BJ (cell line): ENCODE measurements at regions not wholly inside any gene's neighbourhood (a gene's known extent, or its start where the extent isn't known, plus 50 kb on each side); places are given as distances from the start of the nearest gene placed in this dataset.

Experiments used
- CTCF ChIA-PET: fragments of 350-600 bp; formaldehyde crosslinking; extraction: SDS; loops from one replicate; lab custom pipeline; 2021; ENCODE audit warnings: antibody characterized with exemption, inconsistent platforms; lab: Yijun Ruan, JAX
- POLR2A ChIA-PET: fragments of 300-600 bp; sonication (Branson Sonifier 250); formaldehyde crosslinking; extraction: SDS; loops from one replicate; lab custom pipeline; 2021; ENCODE audit warnings: antibody characterized with exemption; lab: Charles Lee
- DNase-seq: peaks from one replicate; pipeline ENCODE4 v3.0.0-alpha.2; 2011; ENCODE audit warnings: low read depth
- H3K27me3 ChIP-seq: 2 replicates; pipeline ENCODE4 v1.6.0; 2011; ENCODE audit warnings: low read length; ENCODE audit not compliant: control insufficient read depth, insufficient read depth
- H3K36me3 ChIP-seq: 2 replicates; pipeline ENCODE4 v1.5.1; 2011; ENCODE audit warnings: low read length; ENCODE audit not compliant: control insufficient read depth, insufficient read depth
- H3K4me3 ChIP-seq: 2 replicates; pipeline ENCODE4 v1.5.1; 2011; ENCODE audit warnings: low read depth, mild to moderate bottlenecking, control low read depth, low read length
- TF ChIP-seq, protein P1 (sequence below): IDR thresholded peaks from 2 replicates; pipeline ENCODE4 v1.5.1; 2011; ENCODE audit warnings: low read depth, mild to moderate bottlenecking, control low read depth, inconsistent platforms, low read length, moderate library complexity; ENCODE audit not compliant: insufficient read depth

DNA sequence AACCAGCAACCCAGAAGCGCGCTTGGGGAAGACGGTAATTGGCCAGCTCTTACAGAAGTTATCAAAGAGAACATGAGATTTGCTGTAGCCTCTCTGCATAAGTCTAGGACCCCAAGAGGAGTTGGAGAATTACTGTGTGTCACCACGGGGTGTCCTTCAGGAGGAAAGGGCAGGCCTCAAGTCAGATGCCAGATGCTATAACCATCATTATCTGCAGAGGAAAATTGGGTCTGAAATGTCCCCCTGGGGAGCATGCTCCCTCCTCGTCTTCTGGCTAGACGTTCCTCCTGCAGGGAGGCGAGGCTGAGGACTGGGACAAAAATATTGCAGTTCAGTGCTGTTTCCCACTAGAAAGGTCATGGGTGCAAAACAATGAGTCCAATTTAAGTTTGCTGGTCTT, 380.5 kb upstream of the CFAP20DC start:
- no peak overlapping the region for H3K4me3 ChIP-seq
- TF ChIP-seq, protein P1, sequence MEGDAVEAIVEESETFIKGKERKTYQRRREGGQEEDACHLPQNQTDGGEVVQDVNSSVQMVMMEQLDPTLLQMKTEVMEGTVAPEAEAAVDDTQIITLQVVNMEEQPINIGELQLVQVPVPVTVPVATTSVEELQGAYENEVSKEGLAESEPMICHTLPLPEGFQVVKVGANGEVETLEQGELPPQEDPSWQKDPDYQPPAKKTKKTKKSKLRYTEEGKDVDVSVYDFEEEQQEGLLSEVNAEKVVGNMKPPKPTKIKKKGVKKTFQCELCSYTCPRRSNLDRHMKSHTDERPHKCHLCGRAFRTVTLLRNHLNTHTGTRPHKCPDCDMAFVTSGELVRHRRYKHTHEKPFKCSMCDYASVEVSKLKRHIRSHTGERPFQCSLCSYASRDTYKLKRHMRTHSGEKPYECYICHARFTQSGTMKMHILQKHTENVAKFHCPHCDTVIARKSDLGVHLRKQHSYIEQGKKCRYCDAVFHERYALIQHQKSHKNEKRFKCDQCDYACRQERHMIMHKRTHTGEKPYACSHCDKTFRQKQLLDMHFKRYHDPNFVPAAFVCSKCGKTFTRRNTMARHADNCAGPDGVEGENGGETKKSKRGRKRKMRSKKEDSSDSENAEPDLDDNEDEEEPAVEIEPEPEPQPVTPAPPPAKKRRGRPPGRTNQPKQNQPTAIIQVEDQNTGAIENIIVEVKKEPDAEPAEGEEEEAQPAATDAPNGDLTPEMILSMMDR, result no peak
- ChIA-PET CTCF (interaction anchor here (0.9 kb wide), 2 partner anchors 13 to 18 kb away, joined by 3 read pairs; no protein-coding TSS in a partner anchor), POLR2A (no interaction called here)
- no peaks in the 10 kb centered on the region; the same call in 1 of the 2 replicates for H3K27me3 ChIP-seq
- no peak for DNase-seq
- H3K36me3 ChIP-seq, result no peaks in the 10 kb centered on the region

DNA sequence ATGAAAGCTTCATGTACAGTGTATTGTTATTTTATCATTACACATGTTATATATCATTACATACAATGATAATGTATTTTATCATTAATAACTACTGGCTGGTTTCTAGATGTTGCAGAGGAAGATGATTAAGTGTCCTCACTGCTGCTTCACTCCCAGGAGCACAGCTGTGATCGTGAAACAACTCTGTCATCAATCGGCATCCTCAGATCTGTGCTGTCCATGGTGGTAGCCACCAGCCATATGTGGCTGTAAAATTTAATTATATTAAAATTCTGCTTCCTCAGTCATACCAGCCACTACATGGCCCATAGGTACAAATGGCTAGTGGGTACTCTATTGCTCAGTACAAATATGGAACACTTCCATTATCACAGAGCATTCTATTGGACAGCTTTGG, 379.4 kb upstream of the CFAP20DC start:
- ChIA-PET CTCF (interaction anchor here (0.9 to 1.7 kb wide), 2 partner anchors 11 to 19 kb away, joined by 3 to 4 read pairs; no protein-coding TSS in a partner anchor), POLR2A (interaction anchor here (0.7 kb wide), 1 partner anchor 67 kb away, joined by 4 read pairs; no protein-coding TSS in a partner anchor)
- TF ChIP-seq, protein P1, result no peak

GRCh38 chr3:59426821-59427565, 377.2 kb upstream of the CFAP20DC start:
- Histone ChIP-seq H3K27me3 (no peaks in the 10 kb centered on the region; the same call in none of the 2 replicates), H3K4me3 (no peak overlapping the region), H3K36me3 (no peaks in the 10 kb centered on the region)
- TF ChIP-seq, protein P1, result no peak
- CTCF ChIA-PET, result interaction anchor here (1.9 kb wide), 1 partner anchor 149 kb away, joined by 6 read pairs; no protein-coding TSS in a partner anchor
- DNase-seq, result peak; percentile 48
- POLR2A ChIA-PET, result no interaction called here

More for the DNA sequence above, 379.4 kb upstream of the CFAP20DC start:
- Histone ChIP-seq H3K4me3 (no peak overlapping the region), H3K36me3 (no peaks in the 10 kb centered on the region), H3K27me3 (no peaks in the 10 kb centered on the region; the same call in 1 of the 2 replicates)
- DNase-seq, result no peak

GRCh38 chr3:59425942-59426341, 376.1 kb upstream of the CFAP20DC start:
- ChIA-PET CTCF (interaction anchor here (0.7 to 1.6 kb wide), 3 partner anchors 10 to 117 kb away, joined by 3 to 4 read pairs (median 3); no protein-coding TSS in a partner anchor), POLR2A (no interaction called here)
- Histone ChIP-seq H3K4me3 (no peak overlapping the region), H3K36me3 (no peaks in the 10 kb centered on the region), H3K27me3 (no peaks in the 10 kb centered on the region; the same call in none of the 2 replicates)
- TF ChIP-seq, protein P1, result no peak
- DNase-seq, result no peak

- POLR2A ChIA-PET, result interaction anchor here (0.6 kb wide), 1 partner anchor 13 kb away, joined by 3 read pairs; no protein-coding TSS in a partner anchor
- Histone ChIP-seq H3K36me3 (no peaks in the 10 kb centered on the region), H3K27me3 (no peaks in the 10 kb centered on the region; the same call in none of the 2 replicates), H3K4me3 (no peak overlapping the region)
- DNase-seq, result peak; percentile 32
- CTCF ChIA-PET, result interaction anchor here (0.6 to 1.6 kb wide), 5 partner anchors 9 to 117 kb away, joined by 3 to 4 read pairs (median 3); no protein-coding TSS in a partner anchor
- TF ChIP-seq, protein P1, result no peak
These were observed 375.5 kb upstream of the CFAP20DC start for GRCh38 chr3:59425371-59425770.
